A172 (cell line): ENCODE measurements at regions not wholly inside any gene's neighbourhood (a gene's known extent, or its start where the extent isn't known, plus 50 kb on each side); places are given as distances from the start of the nearest gene placed in this dataset.

Experiments used
- DNase-seq: peaks from one replicate; pipeline ENCODE4 v3.0.0-alpha.2; 2015; ENCODE audit warnings: low spot score

GRCh38 chr4:23401572-23401971, 488.3 kb downstream of the PPARGC1A start:
- peak; percentile 26 for DNase-seq

GRCh38 chr4:23392860-23393458, 496.9 kb downstream of the PPARGC1A start:
- no peak for DNase-seq

- no peak for DNase-seq
Observed at GRCh38 chr4:23390246-23390645, 499.6 kb downstream of the PPARGC1A start.

GRCh38 chr4:23388699-23389395, 501.0 kb downstream of the PPARGC1A start:
- DNase-seq = no peak

- DNase-seq = no peak
Observed at GRCh38 chr4:23388255-23388654, 501.6 kb downstream of the PPARGC1A start.

GRCh38 chr4:23384741-23385140, 505.1 kb downstream of the PPARGC1A start:
- DNase-seq = peak; percentile 54

GRCh38 chr4:23382879-23383278, 507.0 kb downstream of the PPARGC1A start:
- DNase-seq = peak; percentile 46

- no peak for DNase-seq
Observed at GRCh38 chr4:23374259-23374658, 515.6 kb downstream of the PPARGC1A start.

- peak; percentile 90 for DNase-seq
Observed at GRCh38 chr4:23373261-23373660, 516.6 kb downstream of the PPARGC1A start.

GRCh38 chr4:23371533-23371932, 518.3 kb downstream of the PPARGC1A start:
- no peak for DNase-seq

GRCh38 chr4:23369331-23369730, 520.5 kb downstream of the PPARGC1A start:
- DNase-seq = no peak

- peak; percentile 37 for DNase-seq
Observed at GRCh38 chr4:23368081-23368697, 521.7 kb downstream of the PPARGC1A start.

- no peak for DNase-seq
Observed at GRCh38 chr4:23366557-23366906, 523.3 kb downstream of the PPARGC1A start.

GRCh38 chr4:23365871-23366556, 523.8 kb downstream of the PPARGC1A start:
- DNase-seq = no peak

- DNase-seq = no peak
Observed at GRCh38 chr4:23365086-23365485, 524.8 kb downstream of the PPARGC1A start.

- no peak for DNase-seq
Observed at GRCh38 chr4:23364167-23364566, 525.7 kb downstream of the PPARGC1A start.

- no peak for DNase-seq
Observed at GRCh38 chr4:23361453-23361852, 528.4 kb downstream of the PPARGC1A start.

- DNase-seq = no peak
Observed at GRCh38 chr4:23360718-23361117, 529.1 kb downstream of the PPARGC1A start.

GRCh38 chr4:23355258-23355657, 534.6 kb downstream of the PPARGC1A start:
- DNase-seq = no peak

GRCh38 chr4:23353200-23353599, 536.6 kb downstream of the PPARGC1A start:
- no peak for DNase-seq

GRCh38 chr4:23348789-23349498, 540.9 kb downstream of the PPARGC1A start:
- no peak for DNase-seq

- peak; percentile 21 for DNase-seq
Observed at GRCh38 chr4:23337292-23337691, 552.6 kb downstream of the PPARGC1A start.
